GM12878 (cell line): ENCODE measurements at regions not wholly inside any gene's neighbourhood (a gene's known extent, or its start where the extent isn't known, plus 50 kb on each side); places are given as distances from the start of the nearest gene placed in this dataset.

Source experiments
- CTCF ChIP-seq, 3 experiments: IDR thresholded peaks in 2 of 3; conservative IDR thresholded peaks in 1 of 3; 2 replicates each; pipeline ENCODE4 v1.5.1; 2011; ENCODE audit warnings: low read depth in 3 of 3, low read length in 3 of 3, mild to moderate bottlenecking in 3 of 3, control low read depth in 2 of 3, moderate library complexity in 2 of 3, inconsistent platforms in 1 of 3, mixed read lengths in 1 of 3; ENCODE audit not compliant: control insufficient read depth in 2 of 3, insufficient read depth in 1 of 3; ENCODE audit errors: extremely low read depth in 1 of 3
- EGR1 ChIP-seq, 2 experiments: IDR thresholded peaks; 1 replicate in 1 of 2; 2 replicates in 1 of 2; pipeline ENCODE4 v1.6.1; 2011 to 2012; ENCODE audit warnings: low read depth in 2 of 2, low read length in 2 of 2, borderline replicate concordance in 1 of 2, mild to moderate bottlenecking in 1 of 2, moderate library complexity in 1 of 2
- GABPA ChIP-seq: IDR thresholded peaks from 2 replicates; pipeline ENCODE4 v1.6.1; 2014; ENCODE audit warnings: antibody characterized with exemption, low read depth, mild to moderate bottlenecking, inconsistent platforms
- JUND ChIP-seq: IDR thresholded peaks from 2 replicates; pipeline ENCODE4 v1.6.1; 2012; ENCODE audit warnings: low read depth, mild to moderate bottlenecking, low read length, improper control_type of control experiment, moderate library complexity
- NBN ChIP-seq: fragments of 450-650 bp; IDR thresholded peaks from 2 replicates; pipeline ENCODE4 v1.6.1; 2016
- POLR2AphosphoS5 ChIP-seq: IDR thresholded peaks from 2 replicates; pipeline ENCODE4 v1.6.1; 2011; ENCODE audit warnings: mild to moderate bottlenecking, low read length, inconsistent platforms

GRCh38 chr2:16459606-16460005, 206.0 kb downstream of the CYRIA start:
- TF ChIP-seq CTCF (IDR thresholded peaks at IDR 0.05 in 2 of 3, conservative IDR thresholded peaks at IDR 0.05 in 1 of 3; ENCODE audit: control insufficient read depth in 2 of 3, extremely low read depth in 1 of 3, insufficient read depth in 1 of 3, low read depth in 3 of 3, low read length in 3 of 3) (no peak), POLR2AphosphoS5 (no peak), GABPA (no peak), EGR1 (IDR thresholded peaks at IDR 0.05; ENCODE audit: borderline replicate concordance in 1 of 2, low read depth in 2 of 2, low read length in 2 of 2) (no peak), JUND (no peak), NBN (no peak)
